Naive B cell (primary cell): ENCODE measurements at regions not wholly inside any gene's neighbourhood (a gene's known extent, or its start where the extent isn't known, plus 50 kb on each side); places are given as distances from the start of the nearest gene placed in this dataset.

Source experiments
- ATAC-seq, 2 donors: fragments of 150-1000 bp; cut with Tn5 transposase; 2 replicates each; pipeline ENCODE4 v1.10.0; 2021; ENCODE audit warnings: low read depth in 2 of 2, mild to moderate bottlenecking in 2 of 2, moderate library complexity in 2 of 2
- DNase-seq: peaks from one replicate; pipeline ENCODE4 v3.0.0; 2022
- H3K27ac Mint-ChIP-seq, 6 donors: one replicate each; pipeline ENCODE4 v1.8.0; 2020 to 2022; ENCODE audit warnings: mild to moderate bottlenecking in 6 of 6, mixed read lengths in 6 of 6, moderate library complexity in 5 of 6, inconsistent platforms in 2 of 6
- H3K27me3 Mint-ChIP-seq, 3 donors: one replicate each; pipeline ENCODE4 v1.8.0; 2021 to 2022; ENCODE audit warnings: mixed read lengths in 3 of 3, mild to moderate bottlenecking in 1 of 3
- H3K36me3 Mint-ChIP-seq, 2 donors: one replicate each; pipeline ENCODE4 v1.8.0; 2020 to 2022; ENCODE audit warnings: mixed read lengths in 2 of 2, inconsistent platforms in 1 of 2, mild to moderate bottlenecking in 1 of 2
- H3K4me1 Mint-ChIP-seq, 3 donors: one replicate each; pipeline ENCODE4 v1.8.0; 2020 to 2022; ENCODE audit warnings: mixed read lengths in 3 of 3, inconsistent platforms in 1 of 3, mild to moderate bottlenecking in 1 of 3, moderate library complexity in 1 of 3
- H3K4me3 Mint-ChIP-seq, 8 donors: one replicate each; pipeline ENCODE4 v1.8.0; 2020 to 2022; ENCODE audit warnings: mild to moderate bottlenecking in 8 of 8, mixed read lengths in 8 of 8, moderate library complexity in 8 of 8, inconsistent platforms in 2 of 8
- H3K9me3 Mint-ChIP-seq, 7 donors: one replicate each; pipeline ENCODE4 v1.8.0; 2020 to 2022; ENCODE audit warnings: mixed read lengths in 7 of 7, mild to moderate bottlenecking in 5 of 7, inconsistent platforms in 2 of 7, moderate library complexity in 1 of 7

GRCh38 chr4:89411539-89412309 is 104.1 kb upstream of the GPRIN3 start:
- ATAC-seq (no peak), DNase-seq (no peak)
- Mint-ChIP-seq H3K9me3 (peaks cover 0 to 10% (median 0%) of the 10 kb centered on the region in 7 donors), H3K4me3 (no peak overlapping the region), H3K36me3 (no peaks in the 10 kb centered on the region), H3K27me3 (no peaks in the 10 kb centered on the region), H3K27ac (no peak overlapping the region), H3K4me1 (peaks cover 4 to 11% (median 9%) of the 10 kb centered on the region in 3 donors)

- DNase-seq (no peak), ATAC-seq (no peak)
- Mint-ChIP-seq H3K4me1 (peaks cover 4 to 11% (median 9%) of the 10 kb centered on the region in 3 donors), H3K9me3 (peaks cover 0 to 10% (median 0%) of the 10 kb centered on the region in 7 donors), H3K4me3 (no peak overlapping the region), H3K27me3 (no peaks in the 10 kb centered on the region), H3K36me3 (no peaks in the 10 kb centered on the region), H3K27ac (no peak overlapping the region)
Observed at GRCh38 chr4:89410687-89411086, 103.1 kb upstream of the GPRIN3 start.

- peaks cover 4 to 6% (median 5%) of the 10 kb centered on the region in 3 donors for H3K4me1 Mint-ChIP-seq
- ATAC-seq, result no peak
Observed at GRCh38 chr4:89404530-89404929, 96.9 kb upstream of the GPRIN3 start.

GRCh38 chr4:89403826-89404225 is 96.2 kb upstream of the GPRIN3 start:
- Mint-ChIP-seq H3K27me3 (no peaks in the 10 kb centered on the region), H3K9me3 (peaks cover 0 to 9% (median 0%) of the 10 kb centered on the region in 7 donors), H3K36me3 (no peaks in the 10 kb centered on the region), H3K27ac (no peak overlapping the region), H3K4me1 (no peaks in the 10 kb centered on the region), H3K4me3 (no peak overlapping the region)
- no peak for ATAC-seq
- DNase-seq, result no peak

More at GRCh38 chr4:89404530-89404929, 96.9 kb upstream of the GPRIN3 start:
- no peak for DNase-seq
- H3K36me3 Mint-ChIP-seq, result no peaks in the 10 kb centered on the region
- H3K4me3 Mint-ChIP-seq, result no peak overlapping the region
- H3K27me3 Mint-ChIP-seq, result no peaks in the 10 kb centered on the region
- H3K9me3 Mint-ChIP-seq, result peaks cover 0 to 10% (median 0%) of the 10 kb centered on the region in 7 donors
- H3K27ac Mint-ChIP-seq, result peak overlapping the region in 1 of 6 donors; percentile 21

- Mint-ChIP-seq H3K4me3 (no peak overlapping the region), H3K9me3 (no peaks in the 10 kb centered on the region), H3K27ac (no peak overlapping the region), H3K27me3 (no peaks in the 10 kb centered on the region), H3K36me3 (no peaks in the 10 kb centered on the region), H3K4me1 (no peaks in the 10 kb centered on the region)
- no peak for DNase-seq
- ATAC-seq, result no peak
Observed at GRCh38 chr4:89400287-89401035, 92.9 kb upstream of the GPRIN3 start.

GRCh38 chr4:89398644-89399043 is 91.0 kb upstream of the GPRIN3 start:
- no peak for ATAC-seq
- Mint-ChIP-seq H3K9me3 (peaks cover 0 to 6% (median 0%) of the 10 kb centered on the region in 7 donors), H3K4me1 (no peaks in the 10 kb centered on the region), H3K27ac (no peak overlapping the region), H3K4me3 (no peak overlapping the region), H3K36me3 (no peaks in the 10 kb centered on the region), H3K27me3 (no peaks in the 10 kb centered on the region)
- DNase-seq, result no peak

DNA sequence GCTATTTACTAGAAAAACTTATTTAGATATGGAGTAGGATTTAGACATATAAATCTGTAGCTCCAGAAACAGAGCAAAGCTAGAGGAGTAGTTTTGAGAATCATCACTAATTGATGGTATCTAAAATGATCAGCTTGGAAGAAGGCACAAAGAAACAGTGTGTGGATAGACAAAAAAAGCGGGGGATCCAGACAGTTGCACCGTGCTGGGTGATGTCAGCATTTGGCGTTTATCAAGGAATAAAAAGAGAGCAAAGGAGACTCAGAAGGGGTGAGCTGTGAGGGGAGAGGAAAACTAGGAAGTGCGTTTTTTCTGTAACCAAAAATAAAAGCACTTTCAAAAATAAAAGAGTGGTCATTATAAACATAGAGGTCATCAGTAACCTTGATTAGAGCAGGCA is 90.5 kb upstream of the GPRIN3 start:
- DNase-seq (no peak), ATAC-seq (no peak)
- no peak overlapping the region for H3K27ac Mint-ChIP-seq

DNA sequence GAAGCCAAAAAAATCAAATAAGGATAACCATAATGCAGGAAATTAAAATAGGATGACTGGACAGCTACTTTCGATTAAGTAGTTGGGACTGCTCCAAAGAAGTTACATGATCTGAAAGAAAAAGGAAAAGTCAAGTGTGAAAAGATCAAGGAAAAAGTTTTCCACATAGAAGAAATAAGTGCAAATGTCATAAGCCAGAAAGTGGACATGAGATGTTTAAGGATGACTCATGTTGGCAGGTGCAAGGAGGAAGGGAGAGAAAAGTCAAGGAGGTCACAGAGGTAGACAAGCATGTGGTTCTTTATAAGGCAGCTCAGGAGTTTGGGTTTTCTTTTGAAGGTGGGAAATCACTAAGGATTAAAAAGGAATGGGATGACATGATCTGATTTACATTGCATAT is 89.8 kb upstream of the GPRIN3 start:
- H3K9me3 Mint-ChIP-seq, result peaks cover 0 to 6% (median 0%) of the 10 kb centered on the region in 7 donors
- DNase-seq (no peak), ATAC-seq (no peak)
- H3K36me3 Mint-ChIP-seq, result no peaks in the 10 kb centered on the region
- H3K27ac Mint-ChIP-seq, result no peak overlapping the region
- no peaks in the 10 kb centered on the region for H3K27me3 Mint-ChIP-seq
- H3K4me1 Mint-ChIP-seq, result no peaks in the 10 kb centered on the region
- no peak overlapping the region for H3K4me3 Mint-ChIP-seq

More for the DNA sequence above, 90.5 kb upstream of the GPRIN3 start:
- H3K4me1 Mint-ChIP-seq, result no peaks in the 10 kb centered on the region
- H3K36me3 Mint-ChIP-seq, result no peaks in the 10 kb centered on the region
- no peaks in the 10 kb centered on the region for H3K27me3 Mint-ChIP-seq
- H3K4me3 Mint-ChIP-seq, result no peak overlapping the region
- H3K9me3 Mint-ChIP-seq, result peaks cover 0 to 6% (median 0%) of the 10 kb centered on the region in 7 donors

DNA sequence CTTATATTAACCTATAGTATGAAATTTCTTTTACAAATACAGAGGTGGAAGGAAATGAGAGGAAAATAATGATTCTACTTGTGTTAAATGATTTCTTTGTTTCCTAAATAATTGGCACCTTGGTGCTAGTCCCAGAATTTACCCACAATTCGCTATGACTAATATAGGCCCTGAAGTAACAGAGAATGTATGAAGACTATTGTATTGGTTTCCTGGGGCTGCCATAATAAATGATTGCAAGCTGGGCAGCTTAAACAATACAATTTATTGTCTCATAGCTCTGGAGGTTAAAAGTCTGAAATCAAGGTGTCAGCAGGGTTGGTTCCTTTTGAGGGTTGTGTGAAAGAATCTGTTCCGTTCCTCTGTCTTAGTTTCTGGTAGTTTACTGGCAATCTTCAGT is 74.8 kb upstream of the GPRIN3 start:
- ATAC-seq, result no peak
- peaks cover 13 to 34% (median 25%) of the 10 kb centered on the region in 3 donors for H3K27me3 Mint-ChIP-seq
- H3K27ac Mint-ChIP-seq, result no peak overlapping the region
- H3K4me1 Mint-ChIP-seq, result no peaks in the 10 kb centered on the region
- H3K4me3 Mint-ChIP-seq, result no peak overlapping the region
- peaks cover 8% of the 10 kb centered on the region in 2 donors for H3K36me3 Mint-ChIP-seq
- H3K9me3 Mint-ChIP-seq, result peaks cover 0 to 39% (median 6%) of the 10 kb centered on the region in 7 donors
- no peak for DNase-seq

DNA sequence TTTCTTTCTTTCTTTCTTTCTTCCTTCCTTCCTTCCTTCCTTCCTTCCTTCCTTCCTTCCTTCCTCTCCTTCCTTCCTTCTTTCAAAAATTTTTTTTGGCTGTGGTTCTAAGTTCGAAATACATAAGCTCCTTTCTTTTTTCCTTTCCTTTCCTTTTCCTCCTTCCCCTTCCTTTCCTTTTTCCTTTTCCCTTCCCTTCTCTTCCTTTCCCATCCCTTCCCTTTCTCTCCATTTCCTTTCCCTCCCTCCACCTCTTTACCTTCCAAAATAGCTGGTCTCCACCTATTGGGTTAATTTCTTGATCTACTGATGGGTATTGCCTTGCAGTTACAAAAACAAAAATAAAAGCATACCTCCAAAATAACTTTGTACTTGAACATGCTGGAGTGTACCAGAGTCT is 73.4 kb upstream of the GPRIN3 start:
- ATAC-seq (no peak), DNase-seq (no peak)
- Mint-ChIP-seq H3K27me3 (peaks cover 7 to 21% (median 20%) of the 10 kb centered on the region in 3 donors), H3K27ac (no peak overlapping the region), H3K9me3 (peaks cover 0 to 41% (median 6%) of the 10 kb centered on the region in 7 donors), H3K36me3 (peaks cover 8% of the 10 kb centered on the region in 2 donors), H3K4me3 (no peak overlapping the region), H3K4me1 (no peaks in the 10 kb centered on the region)

DNA sequence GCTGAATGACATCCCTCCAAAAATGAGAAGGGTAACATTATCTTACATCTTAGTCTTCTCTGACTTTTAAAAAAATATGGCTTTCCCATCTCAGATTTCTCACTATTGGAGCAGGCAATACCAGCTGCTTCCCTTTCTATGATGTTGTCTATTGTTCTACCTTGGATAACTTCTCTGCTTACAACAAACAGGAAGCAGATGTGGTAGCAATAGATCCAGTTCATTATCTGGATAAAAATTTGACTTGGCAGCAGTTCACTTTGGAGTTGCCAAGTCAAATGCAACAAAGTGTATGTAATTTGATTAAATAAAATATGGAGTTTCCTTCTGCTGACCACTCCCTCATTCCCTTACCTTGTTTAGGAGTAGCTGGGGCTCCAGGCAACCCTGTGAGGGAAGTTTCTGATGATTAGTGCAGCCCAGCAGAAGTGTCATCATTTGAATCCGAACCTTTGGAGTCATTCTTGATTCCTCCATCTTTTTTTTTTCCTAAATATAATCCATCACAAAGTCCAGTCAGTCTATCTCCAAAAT is 72.0 kb upstream of the GPRIN3 start:
- H3K27me3 Mint-ChIP-seq, result peaks cover 7 to 14% (median 9%) of the 10 kb centered on the region in 3 donors
- DNase-seq (no peak), ATAC-seq (no peak)
- H3K36me3 Mint-ChIP-seq, result peaks cover 8% of the 10 kb centered on the region in 2 donors
- H3K27ac Mint-ChIP-seq, result no peak overlapping the region
- H3K4me3 Mint-ChIP-seq, result no peak overlapping the region
- H3K9me3 Mint-ChIP-seq, result peaks cover 0 to 41% (median 6%) of the 10 kb centered on the region in 7 donors
- no peaks in the 10 kb centered on the region for H3K4me1 Mint-ChIP-seq

DNA sequence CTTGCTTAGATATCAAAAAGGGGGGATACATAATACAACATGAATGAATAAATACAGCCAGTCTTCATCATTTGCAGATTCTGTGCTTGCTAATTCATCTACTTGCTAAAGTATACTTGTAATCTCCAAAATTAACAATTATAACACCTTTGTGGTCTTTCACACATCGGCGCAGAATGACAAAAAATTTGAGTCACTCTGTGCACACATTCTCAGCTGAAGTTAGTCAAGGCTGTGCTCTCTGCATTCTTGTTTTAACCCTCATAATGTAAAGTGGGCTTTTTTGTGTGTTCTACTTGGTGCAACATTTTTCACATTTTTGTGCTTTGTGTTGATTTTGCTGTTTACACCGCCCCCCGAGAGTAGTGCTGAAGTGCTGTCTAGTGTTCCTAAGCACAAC is 65.8 kb upstream of the GPRIN3 start:
- Mint-ChIP-seq H3K9me3 (peaks cover 0 to 11% (median 0%) of the 10 kb centered on the region in 7 donors), H3K4me3 (no peak overlapping the region), H3K36me3 (no peaks in the 10 kb centered on the region), H3K4me1 (peaks cover 0 to 5% (median 5%) of the 10 kb centered on the region in 3 donors), H3K27ac (no peak overlapping the region), H3K27me3 (peaks cover 0 to 8% (median 0%) of the 10 kb centered on the region in 3 donors)
- ATAC-seq (no peak), DNase-seq (no peak)

- H3K36me3 Mint-ChIP-seq, result no peaks in the 10 kb centered on the region
- H3K4me3 Mint-ChIP-seq, result no peak overlapping the region
- peaks cover 0 to 8% (median 0%) of the 10 kb centered on the region in 3 donors for H3K27me3 Mint-ChIP-seq
- no peak overlapping the region for H3K27ac Mint-ChIP-seq
- H3K4me1 Mint-ChIP-seq, result peaks cover 0 to 5% (median 5%) of the 10 kb centered on the region in 3 donors
- H3K9me3 Mint-ChIP-seq, result peaks cover 0 to 4% (median 0%) of the 10 kb centered on the region in 7 donors
- no peak for ATAC-seq
- DNase-seq, result no peak
Observed at GRCh38 chr4:89371614-89372013, 64.0 kb upstream of the GPRIN3 start.
